ENCODE measurements at regions not wholly inside any gene's neighbourhood (a gene's known extent, or its start where the extent isn't known, plus 50 kb on each side); places are given as distances from the start of the nearest gene placed in this dataset.
"Not testable (repeated sequence)": the region's sequence is repeated elsewhere in the genome, so short reads cannot be mapped to it uniquely, and the experiment has no call there.

GRCh38 chr6:150311149-150311944, 57.5 kb upstream of the IYD start:
- not testable (repeated sequence) for TF ChIP-seq EZH2 (IDR thresholded peaks at IDR 0.05; ENCODE audit: low read length); CTCF (optimal IDR thresholded peaks at IDR 0.05 in 1 of 3, IDR thresholded peaks at IDR 0.05 in 1 of 3, conservative IDR thresholded peaks at IDR 0.05 in 1 of 3; ENCODE audit: extremely low read depth in 1 of 3, insufficient read depth in 2 of 3, low read length in 3 of 3)
